ENCODE measurements at regions not wholly inside any gene's neighbourhood (a gene's known extent, or its start where the extent isn't known, plus 50 kb on each side); places are given as distances from the start of the nearest gene placed in this dataset.

DNA sequence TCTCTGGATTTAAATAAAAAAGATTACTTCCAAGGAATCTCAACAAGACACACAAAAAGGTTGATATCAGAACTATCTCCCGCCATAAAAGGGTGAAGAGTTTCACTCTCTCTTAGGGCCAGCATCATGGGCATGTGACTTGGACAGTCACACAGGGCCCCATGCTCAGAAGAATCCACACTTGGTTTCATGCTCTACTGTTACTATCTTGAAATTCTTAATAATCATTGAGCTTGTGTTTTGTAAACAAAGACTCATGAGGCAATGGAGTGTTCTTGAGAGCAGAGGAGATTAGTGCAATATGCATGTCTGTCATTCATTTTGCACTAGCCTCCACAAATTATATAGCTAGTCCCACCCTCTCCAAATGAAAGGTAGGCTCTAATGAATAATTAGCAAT is 58.4 kb downstream of the HMHB1 start:
- no peak for DNase-seq
- FAIRE-seq: no peak

DNA sequence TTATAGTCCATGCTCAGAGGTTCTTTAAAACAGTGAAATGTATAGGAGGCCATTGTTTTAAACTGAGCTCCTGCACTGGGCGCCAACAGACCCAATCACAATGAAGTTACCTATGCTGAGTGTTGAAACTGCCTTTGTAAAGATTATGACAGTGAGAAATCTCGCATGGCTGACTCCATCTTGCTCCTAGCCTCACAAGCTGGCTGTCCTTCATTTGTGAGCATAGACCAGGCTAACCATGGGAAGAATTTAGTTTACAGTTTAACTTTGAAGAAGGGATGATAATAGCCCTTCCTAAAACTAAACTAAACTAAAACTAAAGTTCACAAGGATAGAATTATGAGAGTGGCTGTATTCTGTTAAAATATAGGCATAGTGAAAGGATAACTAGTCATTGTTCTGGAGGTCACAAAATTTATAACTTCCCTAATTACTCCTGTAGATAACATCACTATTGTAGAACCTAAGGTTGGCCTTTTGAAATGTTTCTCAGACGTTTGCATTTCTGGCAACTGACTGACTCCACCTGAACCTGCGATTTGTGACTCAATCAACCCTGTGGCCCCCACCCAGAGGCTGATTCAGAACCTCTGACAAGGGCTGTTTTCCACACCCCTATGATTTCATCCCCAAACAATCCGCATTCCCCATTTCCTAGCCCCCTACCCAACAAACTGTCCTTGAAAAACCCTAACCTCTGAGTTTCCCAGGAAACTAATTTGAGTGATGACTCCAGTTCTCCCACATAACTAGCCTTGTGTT is 59.1 kb downstream of the HMHB1 start:
- DNase-seq (no peak), FAIRE-seq (no peak)
- H3K4me3 ChIP-seq (ENCODE audit: low read length in 3 of 3): no peak overlapping the region
- H3K9me3 ChIP-seq (ENCODE audit: control insufficient read depth in 2 of 3, insufficient read depth in 1 of 3, low read length in 3 of 3): no peaks in the 10 kb centered on the region
- peaks cover 0 to 12% (median 11%) of the 10 kb centered on the region in 3 donors for H3K4me1 ChIP-seq (ENCODE audit: control insufficient read depth in 2 of 3, insufficient read depth in 2 of 3, low read depth in 1 of 3, low read length in 3 of 3)
- H3K36me3 ChIP-seq (ENCODE audit: control insufficient read depth in 2 of 3, insufficient read depth in 3 of 3, low read length in 3 of 3): no peaks in the 10 kb centered on the region
- no peak overlapping the region for H3K9ac ChIP-seq (ENCODE audit: low read length in 3 of 3)
- TF ChIP-seq, protein P1, sequence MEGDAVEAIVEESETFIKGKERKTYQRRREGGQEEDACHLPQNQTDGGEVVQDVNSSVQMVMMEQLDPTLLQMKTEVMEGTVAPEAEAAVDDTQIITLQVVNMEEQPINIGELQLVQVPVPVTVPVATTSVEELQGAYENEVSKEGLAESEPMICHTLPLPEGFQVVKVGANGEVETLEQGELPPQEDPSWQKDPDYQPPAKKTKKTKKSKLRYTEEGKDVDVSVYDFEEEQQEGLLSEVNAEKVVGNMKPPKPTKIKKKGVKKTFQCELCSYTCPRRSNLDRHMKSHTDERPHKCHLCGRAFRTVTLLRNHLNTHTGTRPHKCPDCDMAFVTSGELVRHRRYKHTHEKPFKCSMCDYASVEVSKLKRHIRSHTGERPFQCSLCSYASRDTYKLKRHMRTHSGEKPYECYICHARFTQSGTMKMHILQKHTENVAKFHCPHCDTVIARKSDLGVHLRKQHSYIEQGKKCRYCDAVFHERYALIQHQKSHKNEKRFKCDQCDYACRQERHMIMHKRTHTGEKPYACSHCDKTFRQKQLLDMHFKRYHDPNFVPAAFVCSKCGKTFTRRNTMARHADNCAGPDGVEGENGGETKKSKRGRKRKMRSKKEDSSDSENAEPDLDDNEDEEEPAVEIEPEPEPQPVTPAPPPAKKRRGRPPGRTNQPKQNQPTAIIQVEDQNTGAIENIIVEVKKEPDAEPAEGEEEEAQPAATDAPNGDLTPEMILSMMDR (IDR thresholded peaks at IDR 0.05; ENCODE audit: borderline replicate concordance, extremely low read depth, insufficient read depth): no peak
- no peak overlapping the region for H3K27ac ChIP-seq (ENCODE audit: low read depth in 2 of 2, low read length in 2 of 2)
- intact Hi-C loops (cut with DNase I): no loop called here
- H3K27me3 ChIP-seq (ENCODE audit: control insufficient read depth, insufficient read depth, low read length): no peaks in the 10 kb centered on the region

More for the DNA sequence above, 58.4 kb downstream of the HMHB1 start:
- H3K9ac ChIP-seq (ENCODE audit: low read length in 3 of 3): no peak overlapping the region
- H3K27me3 ChIP-seq (ENCODE audit: control insufficient read depth, insufficient read depth, low read length): no peaks in the 10 kb centered on the region
- H3K9me3 ChIP-seq (ENCODE audit: control insufficient read depth in 2 of 3, insufficient read depth in 1 of 3, low read length in 3 of 3): no peaks in the 10 kb centered on the region
- intact Hi-C loops (cut with DNase I): no loop called here
- H3K4me3 ChIP-seq (ENCODE audit: low read length in 3 of 3): no peak overlapping the region
- H3K36me3 ChIP-seq (ENCODE audit: control insufficient read depth in 2 of 3, insufficient read depth in 3 of 3, low read length in 3 of 3): no peaks in the 10 kb centered on the region
- TF ChIP-seq, protein P1 (IDR thresholded peaks at IDR 0.05; ENCODE audit: borderline replicate concordance, extremely low read depth, insufficient read depth): no peak
- H3K4me1 ChIP-seq (ENCODE audit: control insufficient read depth in 2 of 3, insufficient read depth in 2 of 3, low read depth in 1 of 3, low read length in 3 of 3): peaks cover 0 to 12% (median 11%) of the 10 kb centered on the region in 3 donors
- H3K27ac ChIP-seq (ENCODE audit: low read depth in 2 of 2, low read length in 2 of 2): no peak overlapping the region

DNA sequence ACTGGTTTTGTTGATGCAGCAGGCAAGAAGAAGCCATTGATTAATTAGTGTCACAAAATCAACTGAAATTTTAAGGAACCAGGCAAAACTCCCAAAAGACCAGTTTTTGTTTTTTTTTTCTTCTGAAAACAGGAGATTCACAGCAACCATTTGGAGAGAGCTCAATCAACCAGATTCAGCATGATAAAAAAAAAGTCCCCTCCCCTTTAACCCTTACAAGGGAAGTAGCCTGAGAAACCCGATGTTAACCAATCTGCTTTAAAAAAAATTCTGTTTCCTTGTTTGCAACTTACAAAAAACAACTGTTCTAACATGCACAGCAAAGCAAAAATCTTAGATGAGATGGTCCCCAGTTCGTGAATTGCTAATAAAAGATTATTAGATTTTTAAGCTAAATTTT is 59.7 kb downstream of the HMHB1 start:
- H3K27me3 ChIP-seq (ENCODE audit: control insufficient read depth, insufficient read depth, low read length): no peaks in the 10 kb centered on the region
- FAIRE-seq: no peak
- intact Hi-C loops (cut with DNase I): no loop called here
- no peak for DNase-seq
- H3K9me3 ChIP-seq (ENCODE audit: control insufficient read depth in 2 of 3, insufficient read depth in 1 of 3, low read length in 3 of 3): no peaks in the 10 kb centered on the region
- TF ChIP-seq, protein P1 (IDR thresholded peaks at IDR 0.05; ENCODE audit: borderline replicate concordance, extremely low read depth, insufficient read depth): no peak
- no peak overlapping the region for H3K9ac ChIP-seq (ENCODE audit: low read length in 3 of 3)
- no peak overlapping the region for H3K27ac ChIP-seq (ENCODE audit: low read depth in 2 of 2, low read length in 2 of 2)
- no peak overlapping the region for H3K4me3 ChIP-seq (ENCODE audit: low read length in 3 of 3)
- peaks cover 0 to 12% (median 11%) of the 10 kb centered on the region in 3 donors for H3K4me1 ChIP-seq (ENCODE audit: control insufficient read depth in 2 of 3, insufficient read depth in 2 of 3, low read depth in 1 of 3, low read length in 3 of 3)
- H3K36me3 ChIP-seq (ENCODE audit: control insufficient read depth in 2 of 3, insufficient read depth in 3 of 3, low read length in 3 of 3): no peaks in the 10 kb centered on the region
